H1 (cell line): ENCODE measurements at regions not wholly inside any gene's neighbourhood (a gene's known extent, or its start where the extent isn't known, plus 50 kb on each side); places are given as distances from the start of the nearest gene placed in this dataset.
"Not testable (repeated sequence)": the region's sequence is repeated elsewhere in the genome, so short reads cannot be mapped to it uniquely, and the experiment has no call there.

ENCODE experiments used
- CTCF ChIA-PET: fragments of 300-600 bp; sonication (Branson Sonifier 250); formaldehyde crosslinking; loops from one replicate; lab custom pipeline; 2021; ENCODE audit not compliant: partially characterized antibody; lab: Charles Lee
- POLR2A ChIA-PET: fragments of 300-600 bp; sonication (Branson Sonifier 250); formaldehyde crosslinking; loops from one replicate; lab custom pipeline; 2021; ENCODE audit warnings: inconsistent platforms; ENCODE audit not compliant: partially characterized antibody; lab: Charles Lee
- DNase-seq, 2 experiments: peaks; one replicate each; pipeline versions ENCODE4 v3.0.0 to v3.0.0-alpha.2; 2010 to 2022; ENCODE audit warnings: low spot score in 2 of 2, low read depth in 1 of 2, mixed read lengths in 1 of 2
- FAIRE-seq: peaks from 2 replicates; lab custom pipeline; 2011; peaks lifted over from hg19 to GRCh38; lab: Jason Lieb, UNC
- H2AFZ ChIP-seq: 2 replicates; pipeline ENCODE4 v1.8.1; 2012; ENCODE audit warnings: low read length, inconsistent platforms
- H2AK5ac ChIP-seq: 2 replicates; pipeline ENCODE4 v1.6.1; 2013; ENCODE audit warnings: low read depth, low read length
- H2BK120ac ChIP-seq: replicated peaks from 2 replicates; pipeline ENCODE3; 2013; ENCODE audit warnings: low read depth, low read length, inconsistent platforms
- H2BK12ac ChIP-seq: 2 replicates; pipeline ENCODE4 v1.6.1; 2013; ENCODE audit warnings: low read depth, low read length
- H2BK15ac ChIP-seq: 2 replicates; pipeline ENCODE4 v1.6.1; 2013; ENCODE audit warnings: low read length
- H2BK20ac ChIP-seq: 2 replicates; pipeline ENCODE4 v1.6.1; 2013; ENCODE audit warnings: low read length
- H2BK5ac ChIP-seq: 2 replicates; pipeline ENCODE4 v1.6.1; 2013; ENCODE audit warnings: low read depth, low read length
- H3K14ac ChIP-seq: 2 replicates; pipeline ENCODE4 v1.6.1; 2013; ENCODE audit warnings: inconsistent platforms; ENCODE audit not compliant: insufficient read length
- H3K18ac ChIP-seq: 2 replicates; pipeline ENCODE4 v1.6.1; 2013; ENCODE audit warnings: low read length; ENCODE audit errors: extremely low read depth
- H3K23ac ChIP-seq: 2 replicates; pipeline ENCODE4 v1.6.1; 2013; ENCODE audit warnings: inconsistent platforms; ENCODE audit not compliant: insufficient read length
- H3K23me2 ChIP-seq: 2 replicates; pipeline ENCODE4 v1.6.1; 2013; ENCODE audit warnings: low read depth, low read length
- H3K27ac ChIP-seq: 2 replicates; pipeline ENCODE4 v1.6.1; 2011; ENCODE audit warnings: low read depth, low read length, inconsistent platforms
- H3K27me3 ChIP-seq, 4 experiments: replicated peaks in 1 of 4; 1 replicate in 1 of 4; 2 replicates in 3 of 4; pipeline versions ENCODE4 v1.6.1 to v1.8.1; 2011 to 2013; ENCODE audit warnings: low read length in 3 of 4, mild to moderate bottlenecking in 3 of 4, inconsistent platforms in 2 of 4, mixed read lengths in 2 of 4, moderate library complexity in 1 of 4; ENCODE audit not compliant: control insufficient read depth in 3 of 4, insufficient read depth in 3 of 4; ENCODE audit errors: extremely low read depth in 1 of 4
- H3K36me3 ChIP-seq, 4 experiments: 2 replicates each; pipeline versions ENCODE4 v1.6.1 to v1.8.1; 2011 to 2013; ENCODE audit warnings: mild to moderate bottlenecking in 4 of 4, low read length in 3 of 4, moderate library complexity in 2 of 4, control low read depth in 1 of 4, inconsistent platforms in 1 of 4; ENCODE audit not compliant: insufficient read depth in 4 of 4, control insufficient read depth in 2 of 4
- H3K4ac ChIP-seq: replicated peaks from 2 replicates; pipeline ENCODE3; 2013; ENCODE audit warnings: low read length, low read depth, mixed read lengths, inconsistent platforms; ENCODE audit not compliant: insufficient read length
- H3K4me1 ChIP-seq, 4 experiments: replicated peaks in 1 of 4; 1 replicate in 1 of 4; 2 replicates in 3 of 4; pipeline versions ENCODE4 v1.6.1 to v1.8.1; 2011 to 2013; ENCODE audit warnings: low read length in 3 of 4, inconsistent platforms in 2 of 4, mixed read lengths in 1 of 4; ENCODE audit not compliant: insufficient read depth in 4 of 4, control insufficient read depth in 3 of 4
- H3K4me2 ChIP-seq, 2 experiments: 2 replicates each; pipeline versions ENCODE4 v1.6.1 to v1.8.1; 2011 to 2013; ENCODE audit warnings: low read depth in 2 of 2, low read length in 2 of 2, control low read depth in 1 of 2, inconsistent platforms in 1 of 2, mild to moderate bottlenecking in 1 of 2; ENCODE audit not compliant: insufficient read depth in 1 of 2
- H3K4me3 ChIP-seq, 4 experiments: fragments of 200-600, 300-600 bp in 1 of 4; sonication (generic), shearing (Covaris generic), sonication (Bioruptor Twin) in 1 of 4; 2 replicates each; pipeline versions ENCODE4 v1.5.1 to v1.8.1; 2011 to 2016; ENCODE audit warnings: low read length in 4 of 4, low read depth in 3 of 4, control low read depth in 2 of 4, inconsistent platforms in 2 of 4, mild to moderate bottlenecking in 2 of 4, mixed read lengths in 1 of 4, moderate library complexity in 1 of 4; ENCODE audit not compliant: insufficient read depth in 2 of 4; ENCODE audit errors: extremely low read depth in 1 of 4
- H3K56ac ChIP-seq: replicated peaks from 2 replicates; pipeline ENCODE3; 2013; ENCODE audit warnings: low read depth, mild to moderate bottlenecking, mixed read lengths, low read length, inconsistent platforms; ENCODE audit not compliant: insufficient read length
- H3K79me1 ChIP-seq: 2 replicates; pipeline ENCODE4 v1.6.1; 2013; ENCODE audit warnings: low read depth, low read length, control low read depth
- H3K79me2 ChIP-seq, 2 experiments: 2 replicates each; pipeline versions ENCODE4 v1.6.1 to v1.8.1; 2012 to 2013; ENCODE audit warnings: low read length in 2 of 2, mild to moderate bottlenecking in 2 of 2, inconsistent platforms in 1 of 2; ENCODE audit not compliant: insufficient read depth in 2 of 2, control insufficient read depth in 1 of 2
- H3K9ac ChIP-seq, 4 experiments: replicated peaks in 1 of 4; 1 replicate in 1 of 4; 2 replicates in 3 of 4; pipeline versions ENCODE4 v1.6.1 to v1.8.1; 2011 to 2013; ENCODE audit warnings: low read depth in 3 of 4, low read length in 3 of 4, control low read depth in 2 of 4, mild to moderate bottlenecking in 2 of 4, moderate library complexity in 2 of 4, inconsistent platforms in 1 of 4; ENCODE audit errors: extremely low read depth in 1 of 4
- H3K9me3 ChIP-seq, 2 experiments: 2 replicates each; pipeline versions ENCODE4 v1.6.1 to v1.8.1; 2012 to 2013; ENCODE audit warnings: mild to moderate bottlenecking in 2 of 2, moderate library complexity in 2 of 2, control low read depth in 1 of 2, inconsistent platforms in 1 of 2, low read depth in 1 of 2, low read length in 1 of 2, mixed read lengths in 1 of 2; ENCODE audit not compliant: insufficient read depth in 2 of 2
- H4K20me1 ChIP-seq, 2 experiments: replicated peaks in 1 of 2; 2 replicates each; pipeline versions ENCODE3 to v1.8.1; 2011 to 2013; ENCODE audit warnings: inconsistent platforms in 2 of 2, low read length in 2 of 2, mild to moderate bottlenecking in 1 of 2; ENCODE audit not compliant: insufficient read depth in 2 of 2, control insufficient read depth in 1 of 2
- H4K5ac ChIP-seq: 2 replicates; pipeline ENCODE4 v1.6.1; 2013; ENCODE audit warnings: low read length, low read depth, mixed read lengths, inconsistent platforms; ENCODE audit not compliant: insufficient read length
- H4K8ac ChIP-seq: 2 replicates; pipeline ENCODE4 v1.8.0; 2013; ENCODE audit warnings: mild to moderate bottlenecking, moderate library complexity, low read length, inconsistent platforms; ENCODE audit not compliant: insufficient read depth; ENCODE audit errors: extremely low read depth
- H4K91ac ChIP-seq: replicated peaks from 2 replicates; pipeline ENCODE3; 2013; ENCODE audit warnings: low read length, mixed read lengths, inconsistent platforms; ENCODE audit not compliant: insufficient read length
- WGBS, 2 experiments: shearing (Covaris generic) in 1 of 2; methylation state at CpG; one replicate each; pipeline versions ENCODE4 v1.1.6 to v1.1.7; 2013 to 2015; ENCODE audit warnings: low lambda C conversion rate in 2 of 2, mixed read lengths in 2 of 2, inconsistent platforms in 1 of 2, low coverage in 1 of 2, missing lambda C conversion rate in 1 of 2; ENCODE audit not compliant: insufficient replicate concordance in 2 of 2, insufficient coverage in 1 of 2, insufficient read length in 1 of 2; ENCODE audit errors: extremely low coverage in 1 of 2, missing lambda C conversion rate in 1 of 2; 5-methylcytosine and 5-hydroxymethylcytosine counted together

DNA sequence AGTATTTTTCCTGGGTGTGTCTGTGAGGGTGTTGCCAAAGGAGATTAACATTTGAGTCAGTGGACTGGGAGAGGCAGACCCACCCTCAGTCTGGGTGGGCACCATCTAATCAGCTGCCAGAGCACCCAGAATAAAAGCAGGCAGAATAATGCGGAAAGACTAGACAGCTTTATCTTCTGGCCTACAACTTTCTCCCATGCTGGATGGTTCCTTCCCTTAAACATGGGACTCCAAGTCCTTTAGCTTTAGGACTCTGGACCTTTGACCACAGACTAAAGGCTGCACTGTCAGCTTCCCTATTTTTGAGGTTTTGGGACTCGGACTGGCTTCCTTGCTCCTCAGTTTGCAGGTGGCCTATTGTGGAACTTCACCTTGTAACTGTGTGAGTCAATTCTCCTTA lies 418.1 kb downstream of the DTWD2 start:
- not testable (repeated sequence) for H3K18ac ChIP-seq

DNA sequence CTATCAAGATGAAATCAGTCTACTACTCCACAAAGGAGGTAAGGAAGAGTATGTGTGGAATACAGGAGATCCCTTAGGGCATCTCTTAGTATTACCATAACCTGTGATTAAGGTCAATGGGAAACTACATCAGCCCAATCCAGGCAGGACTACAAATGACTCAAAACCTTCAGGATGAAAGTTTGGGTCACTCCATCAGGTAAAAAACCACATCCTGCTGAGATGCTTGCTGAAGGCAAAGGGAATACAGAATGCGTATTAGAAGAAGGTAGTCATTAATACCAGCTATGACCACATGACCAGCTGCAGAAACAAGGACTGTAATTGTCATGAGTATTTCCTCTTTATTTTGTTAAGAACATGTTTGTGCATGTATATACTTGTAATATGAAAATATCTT lies 418.8 kb downstream of the DTWD2 start:
- H3K79me1 ChIP-seq, H3K4me3 ChIP-seq, H2BK5ac ChIP-seq, H4K5ac ChIP-seq, H2BK120ac ChIP-seq, H3K36me3 ChIP-seq, H3K9me3 ChIP-seq, H2AK5ac ChIP-seq, H2BK12ac ChIP-seq, H4K91ac ChIP-seq, H3K79me2 ChIP-seq, DNase-seq, H2BK20ac ChIP-seq, H3K23me2 ChIP-seq, H3K4me2 ChIP-seq, H3K23ac ChIP-seq, FAIRE-seq, H3K9ac ChIP-seq, H4K8ac ChIP-seq, POLR2A ChIA-PET, H3K4ac ChIP-seq, H4K20me1 ChIP-seq, H2BK15ac ChIP-seq, H3K14ac ChIP-seq, H3K56ac ChIP-seq, H3K4me1 ChIP-seq, H3K27ac ChIP-seq, H3K18ac ChIP-seq, H2AFZ ChIP-seq, H3K27me3 ChIP-seq: not testable (repeated sequence)
- CTCF ChIA-PET, result interaction anchor here (1.3 kb wide), 1 partner anchor 41 kb away, joined by 3 read pairs; no protein-coding TSS in a partner anchor
- WGBS, 2 experiments, result 100% methylated on average over 1 of the region's 1 CpG; no CpG with 5 or more reads in 1 of the 2 experiments

More for the DNA sequence above, 418.1 kb downstream of the DTWD2 start:
- H2BK5ac ChIP-seq, H3K27me3 ChIP-seq, FAIRE-seq, H2AFZ ChIP-seq, H3K14ac ChIP-seq, H3K4me3 ChIP-seq, H3K79me1 ChIP-seq, H3K79me2 ChIP-seq, H2BK15ac ChIP-seq, H3K23me2 ChIP-seq, H3K4ac ChIP-seq, DNase-seq, H4K91ac ChIP-seq, H4K8ac ChIP-seq, H3K36me3 ChIP-seq, POLR2A ChIA-PET, H2BK12ac ChIP-seq, H3K56ac ChIP-seq, H3K23ac ChIP-seq, H2BK20ac ChIP-seq, H2BK120ac ChIP-seq, H3K27ac ChIP-seq, H4K5ac ChIP-seq, H3K4me1 ChIP-seq, CTCF ChIA-PET, H4K20me1 ChIP-seq, H3K9me3 ChIP-seq, H3K9ac ChIP-seq, H2AK5ac ChIP-seq, H3K4me2 ChIP-seq: not testable (repeated sequence)
- 88% methylated on average over 2 of the region's 2 CpGs; no CpG with 5 or more reads in 1 of the 2 experiments for WGBS, 2 experiments
